ENCODE measurements at regions not wholly inside any gene's neighbourhood (a gene's known extent, or its start where the extent isn't known, plus 50 kb on each side); places are given as distances from the start of the nearest gene placed in this dataset.

GRCh38 chr2:16176971-16177480 lies 236.7 kb downstream of the MYCN start:
- no peak for TF ChIP-seq CTCF (IDR thresholded peaks at IDR 0.05)
- no peak for TF ChIP-seq POLR2A (IDR thresholded peaks at IDR 0.05)

Data from thyroid gland (tissue), 4 donors.